Stimulated activated CD8-positive, alpha-beta memory T cell treated with anti-CD3 and anti-CD28 coated beads, Interleukin-4, amount 100 ng/mL, for 1 hour (primary cell): ENCODE measurements at regions not wholly inside any gene's neighbourhood (a gene's known extent, or its start where the extent isn't known, plus 50 kb on each side); places are given as distances from the start of the nearest gene placed in this dataset.
A peak's percentile ranks its signal among the peaks of the same experiment; 100 is the strongest.
"Not testable (repeated sequence)": the region's sequence is repeated elsewhere in the genome, so short reads cannot be mapped to it uniquely, and the experiment has no call there.

Experiments used
- DNase-seq, 2 donors: peaks; one replicate each; pipeline ENCODE4 v3.0.0-alpha.2; 2020; ENCODE audit warnings: low read depth in 2 of 2, low spot score in 1 of 2

DNA sequence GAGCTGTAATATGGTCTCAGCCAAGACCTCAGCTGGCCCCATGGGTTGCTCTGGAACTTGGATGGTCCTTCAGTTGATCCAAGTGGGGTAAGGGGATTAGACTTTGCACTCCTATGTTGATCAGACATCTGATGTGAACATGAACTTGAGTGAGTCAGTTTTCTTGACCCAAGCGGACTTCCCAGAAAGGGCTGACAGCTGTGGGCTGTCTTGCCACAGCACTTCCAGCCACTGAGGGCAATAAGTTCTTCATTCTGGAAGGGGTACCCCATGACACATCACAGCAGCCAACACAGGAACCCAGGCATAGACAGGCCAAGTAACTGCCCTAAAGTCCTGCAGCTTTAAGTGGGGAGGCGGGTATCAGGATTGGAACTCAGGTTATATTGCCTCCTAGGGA, 93.9 kb upstream of the USP24 start:
- no peak for DNase-seq

GRCh38 chr1:55305735-55306134, 90.6 kb upstream of the USP24 start:
- no peak for DNase-seq

- DNase-seq, result no peak
Measured at GRCh38 chr1:55304229-55304740, 89.1 kb upstream of the USP24 start.

DNA sequence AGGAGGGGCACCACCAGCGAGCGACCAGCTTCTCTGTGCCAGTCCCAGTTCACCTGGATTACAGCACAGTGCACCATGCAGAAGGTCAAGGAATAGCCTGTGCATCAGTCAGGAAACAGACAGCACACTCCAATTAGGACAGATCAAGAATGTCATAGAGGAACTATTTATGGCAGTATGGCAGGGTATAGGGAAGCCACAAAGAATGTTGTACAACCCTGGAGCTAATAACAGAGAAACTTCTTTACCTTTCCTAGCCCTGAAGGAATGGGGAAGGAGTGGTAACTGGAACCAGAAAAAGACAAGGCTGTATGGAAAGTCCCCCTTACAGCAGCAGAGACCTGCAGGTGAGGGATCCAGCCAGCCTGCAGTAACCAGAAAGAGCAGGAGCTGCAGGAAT, 87.8 kb upstream of the USP24 start:
- no peak for DNase-seq

DNA sequence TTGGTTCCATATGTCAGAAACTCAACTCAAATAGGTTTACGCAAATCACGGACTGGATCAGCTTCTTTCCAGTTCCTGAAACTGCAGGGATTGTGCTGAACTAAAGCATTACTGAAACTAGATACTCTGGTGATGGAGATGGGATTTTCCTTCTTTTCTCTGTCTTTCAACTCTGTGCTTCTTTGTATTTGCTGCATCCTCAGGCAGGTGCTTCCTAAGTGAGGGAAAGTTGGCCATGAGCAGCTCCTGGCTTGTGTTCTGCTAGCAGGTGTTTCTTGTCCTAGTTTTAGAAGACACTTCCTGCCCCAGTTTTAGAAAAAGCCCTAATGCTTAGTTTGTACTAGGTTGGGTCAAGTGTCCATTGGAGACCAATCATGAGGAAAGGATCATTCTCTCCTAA, 86.7 kb upstream of the USP24 start:
- DNase-seq, result no peak

- no peak for DNase-seq
Measured at GRCh38 chr1:55300975-55301374, 85.8 kb upstream of the USP24 start.

DNA sequence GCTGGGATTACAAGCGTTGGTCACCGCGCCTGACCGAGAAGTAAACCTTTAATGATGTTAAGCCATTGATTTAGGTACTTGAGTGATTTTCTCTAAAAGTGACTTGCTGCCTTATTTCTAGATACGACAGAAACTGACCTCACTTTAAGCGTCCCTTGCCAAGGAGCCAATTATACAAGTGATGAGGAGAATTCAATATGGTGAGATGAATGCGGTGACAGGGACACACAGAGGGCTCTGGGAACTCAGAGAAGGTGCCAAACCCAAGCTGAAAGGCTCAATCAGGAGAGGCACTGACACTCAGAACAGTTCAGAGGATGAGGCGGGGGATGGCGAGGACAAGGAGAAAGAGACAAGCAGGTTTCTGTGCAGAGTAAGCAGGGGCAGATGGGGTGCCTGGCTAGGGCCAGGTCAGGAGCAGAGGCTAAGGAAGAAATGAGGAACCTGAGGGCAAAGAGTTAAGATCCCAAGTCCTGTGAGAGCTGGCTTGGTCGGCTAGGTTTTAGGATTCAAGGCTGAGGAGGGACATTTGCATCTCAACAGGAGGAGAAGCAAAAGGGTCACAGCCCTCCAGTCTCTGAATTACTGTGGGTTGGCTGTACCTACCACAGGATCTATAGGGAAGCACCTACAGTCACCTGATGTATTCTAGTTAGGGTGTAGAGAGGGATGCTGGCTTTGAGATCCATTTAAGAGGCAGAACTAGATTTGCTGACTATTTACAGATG, 83.2 kb upstream of the USP24 start:
- no peak for DNase-seq

- DNase-seq, result not testable (repeated sequence)
Measured at GRCh38 chr1:55296247-55296646, 81.1 kb upstream of the USP24 start.

DNA sequence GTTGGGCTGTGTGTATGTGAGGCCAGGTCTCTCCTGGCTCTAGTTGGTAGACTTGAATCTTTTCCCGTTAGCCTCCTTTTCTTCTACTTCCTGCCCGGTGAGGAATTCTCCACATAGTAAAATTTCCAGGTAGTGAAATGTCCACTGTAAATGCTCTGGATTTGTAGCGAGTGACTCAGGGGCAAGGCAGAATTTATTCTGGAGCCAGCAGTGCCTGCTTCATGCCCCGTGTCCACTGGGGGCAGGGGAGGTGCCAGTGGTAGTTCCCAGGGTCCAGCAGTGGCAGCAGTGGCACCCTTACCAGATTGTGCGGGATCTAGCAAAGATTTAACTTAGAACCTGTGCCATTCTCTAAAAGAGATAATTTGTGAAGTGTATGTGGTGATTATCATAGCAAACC, 74.5 kb upstream of the USP24 start:
- DNase-seq, result no peak

DNA sequence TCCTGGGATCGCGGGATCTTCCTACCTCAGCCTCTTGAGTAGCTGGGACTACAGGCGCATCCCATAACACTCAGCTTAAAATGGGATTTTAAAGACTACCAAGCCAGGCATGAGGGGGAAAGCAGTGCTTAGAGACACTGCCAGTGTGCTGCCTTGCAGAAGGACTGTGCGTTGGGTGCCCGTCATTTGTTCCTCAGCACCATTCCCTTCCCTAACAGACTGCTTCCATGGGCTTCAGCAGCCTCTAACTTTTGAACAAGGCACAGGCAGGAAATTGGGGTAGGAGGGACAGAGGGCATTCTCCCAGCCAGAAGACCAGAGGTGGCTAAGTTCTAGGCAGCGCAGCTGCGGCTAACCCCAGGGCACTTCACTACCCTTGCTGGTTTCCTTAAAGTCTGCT, 73.9 kb upstream of the USP24 start:
- DNase-seq, result no peak

DNA sequence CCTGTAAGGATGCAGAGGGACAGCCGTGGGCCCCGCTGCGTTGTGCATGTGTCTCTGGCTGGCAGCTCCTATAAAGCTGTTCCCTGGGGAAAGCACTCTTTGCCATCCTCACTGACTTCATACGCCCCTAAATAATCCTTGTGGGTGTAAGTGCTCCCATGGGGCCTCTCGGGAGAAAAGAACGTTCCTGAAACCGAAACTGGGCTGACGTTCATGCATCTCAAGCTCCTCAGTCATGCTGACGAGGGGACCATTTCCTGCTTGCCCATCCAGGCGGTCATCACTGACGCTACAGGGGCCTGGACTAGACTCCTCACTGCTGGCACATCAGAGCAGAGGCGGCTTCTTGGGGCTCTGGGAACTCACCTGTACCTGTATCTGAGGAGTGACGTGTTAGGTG, 73.1 kb upstream of the USP24 start:
- no peak for DNase-seq

DNA sequence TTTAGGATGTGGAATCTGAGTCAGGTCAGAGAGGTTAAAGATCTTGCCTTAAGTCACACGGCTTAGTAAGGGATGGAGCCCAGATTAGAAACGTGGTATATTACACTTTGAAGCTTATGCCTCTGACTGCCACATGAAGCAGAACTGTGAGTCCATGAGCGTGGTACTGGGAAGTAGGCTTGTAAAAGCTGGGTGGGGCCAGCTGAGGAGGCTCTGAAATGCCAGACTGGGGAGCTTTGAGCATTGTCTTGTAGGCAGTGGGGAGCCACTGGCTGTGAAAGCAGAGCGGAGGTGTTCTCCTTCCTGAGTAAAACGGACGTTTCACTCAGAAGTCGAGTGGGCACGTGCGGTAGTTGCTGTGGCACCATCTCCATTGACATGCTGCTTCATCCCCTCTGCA, 72.6 kb upstream of the USP24 start:
- DNase-seq, result no peak

GRCh38 chr1:55286856-55287602, 71.9 kb upstream of the USP24 start:
- DNase-seq, result no peak

GRCh38 chr1:55285834-55286233, 70.7 kb upstream of the USP24 start:
- no peak for DNase-seq

- no peak for DNase-seq
Measured at GRCh38 chr1:55284856-55285255, 69.7 kb upstream of the USP24 start.

DNA sequence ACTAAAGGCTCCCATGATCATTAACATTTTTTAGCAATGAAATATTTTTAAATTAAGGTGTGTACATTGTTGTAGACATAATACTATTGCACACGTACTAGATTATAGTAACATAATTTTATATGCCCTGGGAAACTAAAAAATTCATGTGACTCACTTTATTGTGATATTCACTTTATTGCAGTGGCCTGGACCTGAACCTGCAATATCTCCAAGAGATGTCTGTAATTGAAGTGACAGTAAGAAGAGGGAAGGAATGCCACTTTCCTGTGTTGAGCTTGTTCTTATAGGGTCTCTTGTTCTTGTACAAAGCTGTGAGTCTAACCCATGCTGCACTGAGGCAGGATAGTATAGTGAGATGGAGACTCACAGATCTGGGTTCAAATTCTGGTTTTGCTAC, 66.9 kb upstream of the USP24 start:
- no peak for DNase-seq

GRCh38 chr1:55280731-55281130, 65.6 kb upstream of the USP24 start:
- no peak for DNase-seq

DNA sequence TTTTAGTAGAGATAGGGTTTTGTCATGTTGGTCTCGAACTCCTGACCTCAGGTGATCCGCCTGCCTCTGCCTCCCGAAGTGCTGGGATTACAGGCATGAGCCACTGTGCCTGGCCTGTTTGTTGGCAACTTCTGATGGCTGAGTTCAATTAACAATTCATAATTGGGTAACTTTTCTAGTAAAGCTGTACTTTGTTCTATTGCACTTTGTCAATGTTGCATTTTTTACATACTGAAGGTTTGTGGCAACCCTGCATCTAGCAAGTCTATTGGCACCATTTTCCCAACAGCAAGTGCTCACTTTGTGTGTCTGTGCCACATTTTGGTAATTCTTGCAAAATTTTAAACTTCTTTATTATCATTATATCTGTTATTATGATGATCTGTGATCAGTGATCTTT, 64.5 kb upstream of the USP24 start:
- no peak for DNase-seq

GRCh38 chr1:55278378-55278777, 63.2 kb upstream of the USP24 start:
- no peak for DNase-seq

DNA sequence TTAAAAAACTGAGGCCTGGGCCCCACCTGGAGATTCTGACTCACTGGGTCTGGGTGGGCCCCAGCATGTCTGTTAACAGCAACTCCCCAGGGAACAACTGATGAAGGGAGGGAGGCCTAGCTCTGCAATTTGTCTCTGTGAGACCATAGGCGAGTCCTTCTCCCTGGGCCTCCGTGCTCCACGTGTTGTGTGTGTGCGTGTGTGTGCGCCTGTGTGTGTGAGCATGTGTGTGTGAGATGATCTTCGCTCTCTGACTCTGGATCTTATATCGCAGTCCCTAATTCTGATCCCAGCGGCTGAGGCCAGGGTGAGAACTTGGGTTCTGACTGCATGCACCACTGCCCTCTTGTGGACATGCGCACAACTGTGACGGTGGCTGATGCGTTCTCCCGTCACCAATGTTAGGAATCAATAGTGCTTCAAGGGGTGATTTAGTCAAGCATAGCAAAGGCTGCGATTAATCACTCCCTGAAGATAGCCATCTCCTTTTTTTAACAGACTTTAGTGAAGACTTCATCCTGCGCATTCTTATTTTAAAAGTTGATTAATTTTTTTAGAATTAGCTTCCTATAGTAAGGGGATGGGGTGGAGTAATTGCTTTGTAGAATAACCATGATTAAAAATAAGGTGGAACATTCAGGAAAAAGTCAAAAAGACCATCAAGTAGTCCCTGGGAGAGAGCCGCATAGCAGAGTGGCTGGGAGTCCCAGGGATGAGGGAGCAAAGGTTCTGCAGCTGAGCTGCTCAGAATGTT, 62.4 kb upstream of the USP24 start:
- peak; percentile 58 to 67 for DNase-seq

DNA sequence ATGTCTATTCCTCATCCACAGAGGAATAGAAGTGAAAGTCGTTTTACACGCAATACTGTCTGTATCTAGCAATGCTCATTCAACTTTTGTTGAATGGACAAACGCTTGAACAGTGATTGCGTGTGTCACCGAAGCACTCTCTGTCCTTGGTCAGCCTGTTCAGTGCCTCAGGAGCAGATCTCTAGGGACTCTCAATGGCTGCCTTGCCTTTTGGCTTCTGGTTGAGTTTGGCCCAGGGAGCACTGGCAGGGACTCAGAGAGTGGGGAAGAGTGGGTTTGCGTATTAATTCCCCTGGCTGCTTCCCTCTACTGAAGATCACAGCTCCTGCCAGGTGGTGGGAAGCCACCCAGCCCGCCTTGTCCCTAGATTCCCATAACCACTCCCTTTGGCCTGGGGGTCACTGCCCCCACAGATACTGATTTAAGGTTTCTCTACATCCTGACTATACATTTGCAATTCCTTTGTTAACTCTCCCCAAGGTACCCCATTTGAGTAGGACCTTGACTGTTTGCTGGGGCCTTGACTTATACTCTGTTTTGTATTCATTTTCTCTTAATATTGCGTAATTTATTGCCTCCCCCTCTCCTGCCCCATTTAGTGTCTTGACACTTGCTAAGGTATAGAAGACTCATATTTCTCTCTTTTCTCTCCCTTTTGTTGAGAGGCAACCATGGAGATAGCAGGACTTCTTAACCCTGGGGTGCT, 61.7 kb upstream of the USP24 start:
- no peak for DNase-seq
